HL-60 (cell line): ENCODE measurements at regions not wholly inside any gene's neighbourhood (a gene's known extent, or its start where the extent isn't known, plus 50 kb on each side); places are given as distances from the start of the nearest gene placed in this dataset.

Source experiments
- DNase-seq, 2 experiments: peaks; one replicate each; pipeline ENCODE4 v3.0.0-alpha.2; 2010 to 2020; ENCODE audit warnings: low read depth in 1 of 2, low spot score in 1 of 2
- H3K27ac ChIP-seq: fragments of 250-450 bp; sonication (Bioruptor Pico); replicated peaks from 2 replicates; pipeline ENCODE4 v1.5.1; 2020; ENCODE audit warnings: mild to moderate bottlenecking, moderate library complexity
- H3K27me3 ChIP-seq: fragments of 250-450 bp; sonication (Bioruptor Pico); 2 replicates; pipeline ENCODE4 v1.5.1; 2021; ENCODE audit warnings: mild to moderate bottlenecking, moderate library complexity; ENCODE audit not compliant: insufficient read depth, poor library complexity, severe bottlenecking
- H3K4me3 ChIP-seq: replicated peaks from 2 replicates; pipeline ENCODE4 v1.5.1; 2011; ENCODE audit warnings: mild to moderate bottlenecking, control low read depth, low read length; ENCODE audit not compliant: insufficient read depth
- CTCF ChIP-seq: IDR thresholded peaks from one replicate; pipeline ENCODE4 v1.5.1; 2011; ENCODE audit warnings: low read length, control low read depth, inconsistent platforms; ENCODE audit not compliant: insufficient read depth
- GABPA ChIP-seq: IDR thresholded peaks from 2 replicates; pipeline ENCODE4 v1.6.1; 2012; ENCODE audit warnings: low read depth
- POLR2AphosphoS5 ChIP-seq: IDR thresholded peaks from 2 replicates; pipeline ENCODE4 v1.6.1; 2012; ENCODE audit warnings: low read depth
- REST ChIP-seq: IDR thresholded peaks from 2 replicates; pipeline ENCODE4 v1.6.1; 2012; ENCODE audit warnings: low read depth; ENCODE audit not compliant: insufficient replicate concordance
- SPI1 ChIP-seq: IDR thresholded peaks from 2 replicates; pipeline ENCODE4 v1.6.1; 2012; ENCODE audit warnings: low read depth, mild to moderate bottlenecking, borderline replicate concordance

- no peaks in the 10 kb centered on the region for H3K27me3 ChIP-seq
- H3K27ac ChIP-seq, result no peak overlapping the region
- TF ChIP-seq SPI1 (no peak), GABPA (no peak), REST (no peak), CTCF (no peak), POLR2AphosphoS5 (no peak)
- no peak for DNase-seq
- H3K4me3 ChIP-seq, result no peak overlapping the region
Observed at GRCh38 chr15:46366360-46367007, 731.7 kb downstream of the SQOR start.

- no peak overlapping the region for H3K27ac ChIP-seq
- no peak overlapping the region for H3K4me3 ChIP-seq
- DNase-seq, result no peak
- no peaks in the 10 kb centered on the region for H3K27me3 ChIP-seq
- no peak for TF ChIP-seq GABPA
Observed at GRCh38 chr15:46383978-46384377, 749.1 kb downstream of the SQOR start.

- Histone ChIP-seq H3K27ac (no peak overlapping the region), H3K27me3 (no peaks in the 10 kb centered on the region), H3K4me3 (no peak overlapping the region)
- no peak for TF ChIP-seq CTCF
- no peak for TF ChIP-seq POLR2AphosphoS5
- TF ChIP-seq REST, result no peak
- TF ChIP-seq SPI1, result no peak
- TF ChIP-seq GABPA, result no peak
- DNase-seq, result no peak
Observed at GRCh38 chr15:46386356-46386755, 751.5 kb downstream of the SQOR start.

GRCh38 chr15:46389739-46390138, 754.9 kb downstream of the SQOR start:
- Histone ChIP-seq H3K4me3 (no peak overlapping the region), H3K27me3 (no peaks in the 10 kb centered on the region), H3K27ac (no peak overlapping the region)
- no peak for TF ChIP-seq CTCF
- TF ChIP-seq REST, result no peak
- TF ChIP-seq POLR2AphosphoS5, result no peak
- DNase-seq, result no peak
